HG03060 (cell line): ENCODE measurements at regions not wholly inside any gene's neighbourhood (a gene's known extent, or its start where the extent isn't known, plus 50 kb on each side); places are given as distances from the start of the nearest gene placed in this dataset.
"Not testable (repeated sequence)": the region's sequence is repeated elsewhere in the genome, so short reads cannot be mapped to it uniquely, and the experiment has no call there.

Experiments used
- ATAC-seq: cut with Tn5 transposase; IDR thresholded peaks from one replicate; pipeline ENCODE4 v1.9.1; 2021; ENCODE audit warnings: low read depth, moderate number of reproducible peaks; ENCODE audit not compliant: unreplicated experiment

DNA sequence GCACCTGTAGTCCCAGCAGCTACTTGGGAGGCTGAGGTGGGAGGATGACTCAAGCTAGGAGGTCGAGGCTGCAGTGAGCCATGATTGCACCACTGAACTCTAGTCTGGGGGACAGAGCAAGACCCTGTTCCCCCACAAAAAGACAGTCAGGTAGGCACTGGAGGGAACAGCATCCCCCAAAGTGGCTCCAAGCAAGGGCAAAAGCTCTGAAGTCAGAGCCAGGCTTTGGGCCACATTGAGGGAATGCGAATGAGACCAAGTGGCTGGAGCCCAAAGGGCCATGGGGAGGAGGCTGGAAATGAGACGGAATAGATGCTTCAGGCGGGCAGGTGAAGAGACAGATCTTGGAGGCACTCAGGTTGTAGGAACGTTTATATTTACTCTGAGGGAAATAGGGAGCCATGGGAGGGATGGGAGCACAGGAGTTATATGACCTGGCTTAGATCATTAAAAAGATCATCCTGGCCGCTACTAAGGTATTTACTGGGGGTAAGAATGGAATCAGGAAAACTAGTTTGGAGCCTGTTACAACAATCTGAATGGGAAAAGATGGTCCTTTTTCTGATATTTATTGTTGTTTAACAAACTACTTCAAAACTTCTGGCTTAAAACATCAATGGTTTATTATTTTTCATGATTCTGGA, 229.6 kb upstream of the ZNF217 start:
- no peak for ATAC-seq

DNA sequence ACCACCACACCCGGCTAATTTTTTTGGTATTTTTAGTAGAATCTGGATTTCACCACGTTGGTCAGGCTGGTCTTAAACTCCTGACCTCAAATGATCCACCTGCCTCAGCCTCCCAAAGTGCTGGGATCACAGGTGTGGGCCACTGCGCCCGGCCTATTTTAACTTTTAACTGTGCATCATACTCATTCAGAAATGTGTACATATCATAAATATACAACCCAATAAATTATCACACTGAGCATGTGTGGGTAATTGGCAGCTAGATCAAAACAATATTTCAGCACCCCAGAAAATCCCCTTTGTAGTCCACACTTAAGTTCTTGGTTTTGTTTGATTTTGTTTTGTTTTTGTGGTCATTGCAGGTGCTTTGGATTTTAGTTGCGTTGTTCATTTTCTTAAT, 228.9 kb upstream of the ZNF217 start:
- ATAC-seq: no peak

DNA sequence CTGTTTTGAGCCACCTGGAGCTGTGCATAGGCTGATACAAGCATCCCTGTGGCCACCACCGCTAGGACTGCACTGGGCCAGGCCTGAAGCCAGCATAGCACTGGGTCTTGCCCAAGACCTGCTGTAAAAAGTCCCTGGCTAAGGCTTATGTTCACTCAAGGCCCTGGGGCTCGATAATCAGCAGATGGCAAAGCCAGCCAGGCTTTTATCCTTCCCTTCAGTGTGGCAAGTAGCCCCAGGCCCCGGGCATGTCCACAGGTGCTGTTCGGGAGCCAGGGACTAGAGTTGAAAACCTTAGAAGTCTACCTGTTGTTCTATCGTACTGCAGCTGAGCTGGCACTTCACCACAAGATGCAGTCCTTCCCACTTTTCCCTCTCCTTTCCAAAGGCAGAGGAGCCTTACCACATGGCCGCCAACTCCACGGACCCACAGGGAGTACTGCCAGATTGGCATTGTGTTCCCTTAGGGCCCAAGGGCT, 226.4 kb upstream of the ZNF217 start:
- no peak for ATAC-seq

DNA sequence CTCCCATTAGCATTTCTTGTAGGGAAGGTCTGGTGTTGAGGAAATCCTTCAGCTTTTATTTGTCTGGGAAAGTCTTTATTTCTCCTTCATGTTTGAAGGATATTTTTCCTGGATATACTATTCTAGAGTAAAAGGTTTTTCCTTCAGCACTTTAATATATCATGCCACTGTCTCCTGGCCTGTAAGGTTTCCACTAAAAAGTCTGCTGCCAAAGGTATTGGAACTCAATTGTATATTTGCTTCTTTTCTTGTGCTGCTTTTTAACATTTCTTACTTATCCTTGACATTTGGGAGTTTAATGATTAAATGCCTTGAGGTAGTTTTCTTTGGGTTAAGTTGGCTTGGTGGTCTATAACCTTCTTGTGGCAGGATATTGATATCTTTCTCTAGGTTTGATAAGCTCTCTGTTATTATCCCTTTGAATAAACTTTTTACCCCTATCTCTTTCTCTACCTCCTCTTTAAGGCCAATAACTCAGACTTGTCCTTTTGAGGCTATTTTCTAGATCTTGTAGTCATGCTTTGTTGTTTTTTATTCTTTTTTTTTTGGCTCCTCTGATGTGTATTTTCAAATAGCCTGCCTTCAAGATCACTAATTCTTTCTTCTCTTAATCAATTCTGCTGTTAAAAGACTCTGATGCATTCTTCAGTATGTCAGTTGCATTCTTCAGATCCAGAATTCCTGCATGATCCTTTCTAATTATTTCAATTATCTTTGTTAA, 225.0 kb upstream of the ZNF217 start:
- no peak for ATAC-seq

DNA sequence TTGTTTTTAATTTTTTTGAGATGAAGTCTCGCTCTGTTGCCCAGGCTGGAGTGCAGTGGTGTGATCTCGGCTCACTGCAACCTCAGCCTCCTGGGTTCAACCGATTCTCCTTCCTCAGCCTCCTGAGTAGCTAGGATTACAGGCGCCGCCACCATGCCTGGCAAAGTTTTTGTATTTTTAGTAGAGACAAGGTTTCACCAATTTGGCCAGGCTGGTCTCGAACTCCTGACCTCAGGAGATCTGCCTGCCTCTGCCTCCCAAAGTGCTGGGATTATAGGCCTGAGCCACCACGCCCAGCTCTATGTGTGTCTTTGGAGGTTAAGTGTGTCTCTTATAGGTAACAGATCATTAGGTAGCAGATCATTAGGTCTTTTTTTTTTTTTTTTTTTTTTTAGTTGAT, 223.9 kb upstream of the ZNF217 start:
- not testable (repeated sequence) for ATAC-seq

DNA sequence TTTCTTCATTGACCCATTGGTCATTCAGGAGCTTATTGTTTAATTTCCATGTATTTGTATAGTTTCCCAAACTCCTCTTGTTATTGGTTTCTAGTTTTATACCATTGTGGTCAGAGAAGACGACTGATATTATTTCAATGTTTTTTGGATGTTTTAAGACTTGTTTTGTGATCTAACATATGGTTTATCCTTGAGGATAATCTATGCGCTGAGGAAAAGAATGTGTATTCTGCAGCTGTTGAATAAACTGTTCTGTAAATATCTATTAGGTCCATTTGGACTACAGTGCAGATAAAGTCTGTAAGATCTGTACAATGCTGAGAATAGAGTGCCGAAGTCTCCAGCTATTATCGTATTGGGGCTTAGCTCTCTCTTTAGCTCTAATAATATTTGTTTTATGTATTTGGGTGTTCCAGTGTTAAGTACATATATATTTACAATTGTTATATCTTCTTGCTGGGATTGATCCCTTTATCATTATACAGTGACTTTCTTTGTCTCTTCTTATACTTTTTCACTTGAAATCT, 223.3 kb upstream of the ZNF217 start:
- no peak for ATAC-seq

DNA sequence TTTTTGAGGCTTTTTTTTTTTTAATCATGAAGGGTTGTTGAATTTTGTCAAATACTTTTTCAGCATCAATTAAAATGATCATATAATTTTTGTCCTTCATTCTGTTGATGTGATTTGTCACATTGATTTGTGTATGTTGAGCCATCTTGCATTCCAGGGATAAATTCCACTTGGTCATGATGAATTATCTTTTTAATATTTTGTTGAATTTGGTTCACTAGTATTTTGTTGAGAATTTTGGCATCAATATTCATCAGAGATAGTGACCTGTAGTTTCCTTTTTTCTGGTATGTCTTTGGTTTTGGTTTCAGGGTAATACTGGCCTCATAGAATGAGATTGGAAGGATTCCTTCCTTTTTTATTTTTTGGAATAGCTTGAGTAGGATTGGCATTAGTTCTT, 221.9 kb upstream of the ZNF217 start:
- ATAC-seq: no peak

DNA sequence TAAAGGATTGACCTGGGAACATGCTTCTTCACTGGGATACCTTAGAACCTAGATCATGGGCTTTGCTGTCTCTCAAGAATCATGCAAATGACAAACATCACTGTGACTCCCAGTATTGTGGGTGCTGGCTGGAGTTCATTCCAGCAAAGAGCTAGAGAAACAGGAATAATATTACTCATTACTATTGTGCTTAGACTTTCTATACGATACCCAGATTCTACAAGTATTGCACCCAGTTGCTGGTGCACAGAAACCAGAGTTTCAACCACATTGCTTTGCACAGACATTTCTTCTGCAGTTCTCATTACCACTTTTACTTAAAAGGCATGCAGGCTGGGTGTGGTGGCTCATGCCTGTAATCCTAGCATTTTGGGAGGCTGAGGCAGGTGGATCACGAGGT, 220.4 kb upstream of the ZNF217 start:
- ATAC-seq: no peak

DNA sequence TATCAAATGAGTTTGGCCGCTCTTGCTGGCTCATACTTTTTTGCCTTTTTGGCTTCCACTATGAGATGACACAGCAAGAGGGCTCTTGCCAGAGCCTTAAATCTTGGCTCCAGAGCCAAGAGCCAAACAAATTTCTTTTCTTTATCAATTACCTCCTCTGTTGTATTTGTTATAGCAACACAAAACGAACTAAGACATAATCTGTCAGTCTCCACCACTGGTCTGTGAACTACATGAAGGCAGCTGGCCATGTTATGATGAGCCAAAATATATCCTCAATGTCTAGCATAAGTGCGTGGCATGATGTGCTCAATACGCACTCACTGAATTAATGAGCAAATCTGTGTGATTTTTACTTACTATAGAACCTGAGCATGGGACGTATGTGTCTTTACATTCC, 220.0 kb upstream of the ZNF217 start:
- no peak for ATAC-seq

DNA sequence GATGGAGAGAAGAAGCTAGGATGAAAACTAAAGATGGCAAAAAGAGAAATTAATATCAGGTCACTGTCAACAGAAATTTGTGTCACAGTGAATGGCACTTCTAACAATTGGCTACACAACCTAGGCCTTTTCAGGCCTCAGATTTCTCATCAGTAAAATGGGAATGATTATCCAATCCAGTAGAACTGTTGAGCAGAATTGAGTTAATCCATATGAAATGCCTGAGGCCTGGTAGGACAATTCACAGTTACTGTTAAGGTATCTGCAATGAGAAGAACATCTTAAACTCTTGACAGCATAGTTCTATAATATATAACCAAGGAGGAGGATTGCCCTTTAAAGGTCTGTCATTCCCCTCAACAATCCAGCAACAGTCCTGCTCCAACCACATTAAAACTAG, 217.9 kb upstream of the ZNF217 start:
- ATAC-seq: no peak

DNA sequence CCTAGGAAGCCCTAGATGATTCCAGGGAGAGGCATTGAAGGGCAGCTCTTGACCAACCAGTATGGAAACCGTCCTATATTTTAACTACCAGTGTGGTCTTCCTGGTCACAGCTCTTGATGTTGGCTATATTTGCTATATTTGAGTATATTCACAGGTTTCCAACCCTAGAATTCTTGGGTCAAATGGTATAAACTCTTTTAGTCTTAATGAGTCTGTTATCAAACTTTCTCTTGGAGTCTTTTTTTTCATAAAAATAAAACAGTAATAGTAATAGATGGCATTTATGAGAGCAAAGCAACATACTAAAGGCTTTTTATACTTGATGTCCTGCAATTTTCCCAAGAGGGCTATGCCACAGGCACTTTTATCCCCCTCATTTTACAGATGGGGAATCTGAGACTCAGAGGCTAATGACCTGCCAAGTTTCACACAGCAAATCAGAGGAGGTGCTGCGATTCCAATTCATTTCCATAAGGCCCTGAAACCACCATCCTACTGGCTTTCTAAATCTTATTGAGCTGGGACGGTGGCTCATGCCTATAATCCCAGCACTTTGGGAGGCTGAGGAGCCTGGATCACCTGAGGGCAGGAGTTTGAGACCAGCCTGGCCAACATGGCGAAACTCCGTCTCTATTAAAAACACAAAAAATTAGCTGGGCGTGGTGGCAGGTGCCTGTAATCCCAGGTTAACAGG, 217.2 kb upstream of the ZNF217 start:
- no peak for ATAC-seq

DNA sequence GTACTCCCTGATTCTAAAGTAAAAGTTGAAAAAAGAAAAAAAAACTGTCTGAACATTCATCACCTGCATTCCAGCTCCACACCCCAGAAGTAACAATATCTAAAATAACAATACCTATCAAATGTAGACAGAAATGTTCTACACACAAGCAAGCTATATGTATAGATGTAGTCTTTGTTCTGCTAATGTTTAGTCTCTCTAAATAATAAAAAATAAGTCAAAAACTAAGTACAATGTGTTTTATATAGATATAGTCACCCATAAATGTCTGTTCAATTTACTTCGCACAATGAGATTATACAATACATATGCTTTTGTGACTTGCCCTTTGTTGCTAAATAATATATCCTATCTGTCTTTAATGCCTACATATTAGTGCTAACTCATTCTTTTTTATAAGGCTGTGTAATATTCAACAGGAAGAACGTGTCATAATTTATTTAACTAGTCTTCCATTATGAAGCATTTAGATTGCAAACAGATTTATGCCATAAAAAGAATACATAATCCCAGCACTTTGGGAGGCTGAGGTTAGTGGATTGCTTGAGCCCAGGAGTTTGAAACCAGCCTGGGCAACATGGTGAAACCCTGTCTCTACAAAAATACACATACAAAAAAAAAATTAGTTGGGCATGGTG, 216.2 kb upstream of the ZNF217 start:
- no peak for ATAC-seq

DNA sequence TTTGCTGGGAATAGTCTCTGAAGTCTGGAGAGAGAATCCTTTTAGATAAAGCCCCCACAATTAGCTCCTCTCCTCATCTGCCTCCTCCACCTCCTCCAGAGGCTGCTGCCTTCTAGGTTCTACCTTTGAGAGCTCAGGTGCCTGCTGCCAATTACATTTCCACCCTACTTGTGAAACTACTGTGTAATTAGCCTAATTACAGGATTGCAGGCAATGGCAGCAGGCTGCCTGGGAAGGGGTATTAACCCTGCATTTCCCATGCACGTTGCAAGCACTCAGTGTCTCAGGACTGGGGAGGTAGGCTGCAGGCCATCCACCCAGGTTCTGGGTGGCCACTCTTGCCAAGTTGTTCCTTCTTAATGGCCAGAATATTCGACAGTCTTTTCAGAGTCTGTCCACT, 215.6 kb upstream of the ZNF217 start:
- ATAC-seq: no peak

DNA sequence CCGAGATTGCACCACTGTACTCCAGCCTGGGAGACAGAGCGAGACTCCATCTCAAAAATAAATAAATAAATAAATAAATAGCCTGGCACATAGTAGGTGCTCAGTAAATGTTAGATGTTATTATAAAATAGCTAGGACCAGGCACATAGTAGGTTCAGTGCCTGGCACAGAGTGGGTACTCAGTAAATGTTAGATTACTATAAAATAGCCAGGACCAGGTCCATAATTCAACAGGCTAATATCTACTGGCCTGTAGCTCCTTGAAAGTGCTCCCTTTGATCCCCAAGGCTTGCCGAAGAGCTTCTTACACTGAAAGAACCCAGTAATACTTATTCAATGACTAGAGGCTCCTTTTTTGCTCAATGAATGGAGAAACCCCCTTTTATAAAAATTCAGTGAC, 215.1 kb upstream of the ZNF217 start:
- no peak for ATAC-seq

DNA sequence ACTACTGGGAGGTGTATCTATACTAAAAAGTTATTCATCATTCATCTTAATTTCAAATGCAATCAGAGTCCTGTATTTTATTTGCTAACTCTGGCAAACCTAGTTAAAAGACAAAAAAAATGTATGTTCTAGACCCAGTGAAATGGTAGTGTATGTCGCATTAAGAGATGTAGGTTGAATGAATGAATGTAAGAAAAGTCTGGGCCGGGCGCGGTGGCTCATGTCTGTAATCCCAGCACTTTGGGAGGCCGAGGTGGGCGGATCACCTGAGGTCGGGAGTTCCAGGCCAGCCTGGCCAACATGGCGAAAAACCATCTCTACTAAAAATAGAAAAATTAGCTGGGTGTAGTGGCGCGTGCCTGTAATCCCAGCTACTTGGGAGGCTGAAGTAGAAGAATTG, 214.7 kb upstream of the ZNF217 start:
- not testable (repeated sequence) for ATAC-seq

DNA sequence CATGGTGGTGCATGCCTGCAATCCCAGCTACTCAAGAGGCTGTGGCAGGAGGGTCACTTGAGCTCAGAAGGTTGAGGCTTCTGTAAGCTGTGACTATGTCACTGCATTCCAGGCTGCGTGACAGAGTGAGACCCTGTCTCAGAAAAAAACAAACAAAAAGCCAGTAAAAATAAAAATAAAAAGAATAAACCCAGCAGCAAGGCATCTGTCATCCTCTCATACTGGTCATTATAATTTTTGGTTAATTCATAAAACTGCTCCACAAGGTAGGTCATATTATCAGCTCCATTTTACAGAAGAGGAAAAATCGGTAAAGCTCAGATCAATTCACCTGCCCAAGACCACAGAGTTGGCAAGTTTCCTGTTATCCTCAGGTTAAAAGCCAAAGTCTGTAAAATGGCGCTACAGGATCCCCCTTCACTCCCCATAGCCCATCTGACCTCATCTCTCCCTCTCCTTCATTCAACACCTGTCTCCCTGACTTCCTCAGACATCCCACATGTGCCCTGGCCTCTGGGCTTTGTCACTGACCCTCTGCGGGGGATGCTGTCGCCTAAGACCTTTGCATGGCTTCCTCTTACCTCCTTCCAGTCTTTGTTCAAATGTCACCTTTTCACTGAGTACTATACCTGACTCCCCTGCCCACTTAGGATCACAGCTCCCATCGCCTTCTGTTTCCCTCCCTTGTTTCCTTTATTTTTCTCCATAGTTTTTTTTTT, 213.2 kb upstream of the ZNF217 start:
- ATAC-seq: no peak

DNA sequence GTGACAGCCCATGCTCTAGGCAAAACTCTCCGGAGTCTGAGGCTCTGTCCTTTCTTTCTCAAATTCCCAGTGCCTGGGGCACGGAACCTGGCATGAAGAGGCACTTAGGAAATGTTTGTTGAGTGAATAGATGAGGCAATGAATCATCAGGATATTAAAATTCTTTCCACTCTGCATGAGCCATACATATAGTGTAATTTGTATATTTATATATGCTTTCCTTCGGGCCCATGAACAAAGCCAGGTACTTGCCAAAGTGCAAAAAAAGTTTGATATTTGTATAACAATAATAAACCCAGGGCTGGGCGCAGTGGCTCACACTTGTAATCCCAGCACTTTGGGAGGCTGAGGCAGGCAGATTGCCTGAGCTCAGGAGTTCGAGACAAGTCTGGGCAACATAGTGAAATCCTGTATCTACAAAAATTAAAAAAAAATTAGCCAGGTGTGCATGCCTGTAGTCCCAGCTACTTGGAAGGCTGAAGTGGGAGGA, 212.3 kb upstream of the ZNF217 start:
- ATAC-seq: no peak

DNA sequence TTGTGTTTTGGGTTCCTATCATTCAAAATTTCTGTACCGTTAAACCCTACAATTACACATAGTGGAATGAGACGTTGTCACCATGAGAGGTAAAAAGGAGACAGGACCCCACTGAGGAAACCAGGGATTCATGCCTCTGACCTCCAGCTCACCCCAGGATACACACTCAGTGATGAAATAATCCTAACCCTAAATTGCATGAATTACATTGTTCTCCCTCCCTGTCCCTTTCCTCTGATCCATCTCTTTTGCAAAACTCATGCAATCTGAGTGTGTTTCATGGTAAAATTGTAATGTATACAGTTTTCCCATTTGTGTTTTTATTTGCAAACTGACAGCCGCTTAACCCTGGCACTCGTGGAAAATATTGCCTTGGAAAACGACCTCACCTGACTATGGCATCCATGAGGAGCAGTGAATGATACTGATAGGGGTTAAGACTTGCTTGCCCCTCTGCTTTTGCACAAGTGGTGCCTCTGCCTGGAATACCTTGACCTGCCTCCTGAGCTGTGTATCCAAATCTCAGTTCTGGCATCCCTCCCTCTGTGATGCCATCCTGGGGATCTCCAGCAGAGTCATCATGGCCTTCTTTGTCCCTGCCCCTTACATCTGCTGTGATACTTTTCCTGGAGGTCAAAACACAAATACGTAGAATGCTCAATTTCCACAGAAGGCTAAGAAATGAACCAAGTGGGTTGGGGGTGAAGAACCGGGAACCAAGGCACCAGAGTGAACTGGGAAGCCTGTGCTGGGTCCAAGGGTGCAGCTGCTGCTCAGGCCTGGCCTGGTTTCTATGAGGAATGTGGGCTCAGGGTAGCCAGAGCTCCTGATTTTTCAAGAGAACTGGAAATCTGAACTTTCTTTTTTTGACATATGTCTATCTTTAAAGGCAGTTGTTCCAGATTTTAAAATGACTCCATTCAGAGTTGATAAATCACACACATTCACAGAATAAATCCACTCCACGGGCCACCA, 211.6 kb upstream of the ZNF217 start:
- no peak for ATAC-seq

DNA sequence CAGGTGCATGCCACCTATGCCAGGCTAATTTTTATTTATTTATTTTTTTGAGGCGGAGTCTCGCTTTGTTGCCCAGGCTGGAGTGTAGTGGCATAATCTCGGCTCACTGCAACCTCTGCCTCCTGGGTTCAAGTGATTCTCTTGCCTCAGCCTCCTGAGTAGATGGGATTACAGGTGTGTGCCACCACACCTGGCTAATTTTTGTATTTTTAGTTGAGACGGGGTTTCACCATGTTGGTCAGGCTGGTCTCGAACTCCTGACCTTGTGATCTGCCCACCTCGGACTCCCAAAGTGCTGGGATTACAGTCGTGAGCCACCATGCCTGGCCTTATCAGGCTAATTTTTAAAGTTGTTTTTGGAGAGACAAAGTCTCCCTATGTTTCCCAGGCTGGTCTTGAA, 210.7 kb upstream of the ZNF217 start:
- not testable (repeated sequence) for ATAC-seq
